Stimulated activated CD4-positive, alpha-beta T cell treated with anti-CD3 and anti-CD28 coated beads, Interleukin-1b, Interleukin-23, amount 100 ng/mL, for 4 hours (primary cell): ENCODE measurements at regions not wholly inside any gene's neighbourhood (a gene's known extent, or its start where the extent isn't known, plus 50 kb on each side); places are given as distances from the start of the nearest gene placed in this dataset.

Source experiments
- DNase-seq, 2 donors: peaks; one replicate each; pipeline ENCODE4 v3.0.0-alpha.2; 2020; ENCODE audit warnings: low read depth in 2 of 2

- no peak for DNase-seq
Measured at GRCh38 chr7:86972072-86972471, 87.4 kb downstream of the ELAPOR2 start.

GRCh38 chr7:86970986-86971385, 88.5 kb downstream of the ELAPOR2 start:
- no peak for DNase-seq

- no peak for DNase-seq
Measured at GRCh38 chr7:86970547-86970946, 88.9 kb downstream of the ELAPOR2 start.

DNA sequence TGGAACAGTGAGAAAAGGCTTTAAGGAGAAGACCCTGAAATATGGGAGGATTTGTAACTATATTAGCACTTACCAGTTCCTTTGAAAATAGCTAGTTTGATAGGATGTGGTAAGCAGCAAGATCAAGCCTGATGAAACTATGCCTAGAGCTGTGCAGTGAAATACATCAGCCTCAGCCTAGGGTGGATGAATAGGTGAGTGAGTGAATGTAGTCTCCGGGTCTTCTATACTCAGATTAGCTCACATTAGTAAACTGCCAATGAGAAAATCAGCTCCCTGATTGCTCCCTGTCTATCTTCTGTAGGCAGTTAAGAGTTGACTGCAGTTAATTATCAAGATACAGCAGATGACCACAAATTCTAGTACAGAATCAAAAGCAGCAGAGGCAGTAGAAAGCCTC, 89.6 kb downstream of the ELAPOR2 start:
- no peak for DNase-seq

DNA sequence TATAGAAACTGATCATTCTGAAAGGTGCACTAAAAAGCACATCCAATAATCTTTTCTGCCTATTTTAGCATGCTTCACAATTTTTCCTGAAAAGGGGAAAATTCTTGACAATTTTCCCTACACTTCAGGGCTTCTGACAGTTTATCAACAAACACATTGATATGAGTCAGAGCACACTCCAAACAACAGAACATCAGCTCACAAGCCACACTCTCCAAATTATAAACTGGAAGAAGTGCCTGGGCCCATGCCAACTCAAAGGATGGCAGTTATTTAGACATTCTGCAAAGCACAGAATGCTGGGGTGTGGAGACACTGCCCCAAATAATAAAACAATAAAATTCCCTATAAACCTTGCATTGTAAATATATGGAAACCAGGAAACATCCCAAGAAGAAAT, 90.8 kb downstream of the ELAPOR2 start:
- no peak for DNase-seq

- DNase-seq, result no peak
Measured at GRCh38 chr7:86966916-86967315, 92.5 kb downstream of the ELAPOR2 start.

GRCh38 chr7:86965727-86966120, 93.7 kb downstream of the ELAPOR2 start:
- DNase-seq, result no peak

- DNase-seq, result no peak
Measured at GRCh38 chr7:86964973-86965726, 94.3 kb downstream of the ELAPOR2 start.

DNA sequence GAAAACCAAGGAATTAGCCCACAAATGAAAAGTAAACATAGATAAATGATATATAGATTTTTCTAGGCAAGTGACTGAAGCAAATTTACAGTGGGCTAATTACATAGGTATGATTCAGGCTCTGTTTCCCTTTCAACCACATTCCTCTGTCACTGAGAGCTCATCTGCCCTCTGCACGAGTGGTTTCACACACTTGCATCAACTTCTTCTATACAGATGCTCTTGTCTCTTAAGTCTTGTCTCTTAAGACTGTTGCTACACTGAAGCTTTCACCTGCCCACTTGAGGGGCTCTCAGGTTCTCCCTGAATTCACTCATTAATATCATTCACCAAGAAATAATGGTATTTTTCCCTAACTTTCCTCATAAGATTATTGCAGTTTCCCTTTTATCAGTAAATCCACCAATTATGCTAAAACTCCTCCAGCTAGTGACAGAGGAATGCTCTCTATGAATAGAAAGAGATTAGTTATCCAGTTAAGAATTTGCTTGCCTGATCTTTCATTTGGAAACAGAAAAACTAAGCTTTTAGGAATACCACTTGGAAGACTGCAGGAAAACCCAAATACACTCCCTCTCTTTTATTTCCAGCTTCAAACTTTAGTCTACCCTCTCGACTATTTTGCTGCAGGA, 95.7 kb downstream of the ELAPOR2 start:
- no peak for DNase-seq

DNA sequence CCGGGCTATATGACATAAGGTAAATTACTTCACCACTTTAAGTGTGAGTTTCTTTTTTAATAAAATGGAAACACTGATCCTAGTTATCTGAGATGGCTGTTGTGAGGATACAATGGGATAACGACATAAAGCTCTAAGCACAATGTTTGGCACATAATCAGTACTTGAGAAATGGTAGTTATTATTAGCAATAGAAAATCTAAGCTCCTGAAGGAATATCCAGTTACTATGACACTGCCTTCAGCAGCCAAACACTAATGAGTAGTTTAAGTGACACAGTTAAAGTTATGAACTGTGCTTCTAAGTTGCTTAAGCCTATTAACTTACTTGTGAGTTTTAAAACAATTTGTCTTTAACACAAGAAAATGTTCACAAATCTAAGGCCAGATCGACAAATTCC, 96.8 kb downstream of the ELAPOR2 start:
- no peak for DNase-seq

DNA sequence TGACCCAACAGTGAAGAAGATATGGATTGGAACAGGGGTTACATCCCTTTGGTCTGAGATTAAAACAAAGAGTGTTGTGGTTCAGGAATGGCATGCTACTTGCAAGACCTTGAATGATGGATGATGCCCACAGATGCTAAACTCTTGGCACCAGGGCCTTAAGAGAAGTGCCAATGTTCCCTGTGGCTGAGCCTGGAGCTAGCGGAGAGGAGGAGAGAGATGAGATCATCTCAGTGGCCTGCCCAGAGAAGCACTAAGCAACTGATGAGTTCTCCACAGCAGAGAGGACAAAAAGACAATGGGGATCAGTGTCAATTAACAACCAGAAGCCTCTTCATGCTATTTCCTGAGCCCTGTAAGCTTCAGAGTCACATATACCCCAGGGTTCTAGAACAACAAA, 97.8 kb downstream of the ELAPOR2 start:
- DNase-seq, result no peak

- no peak for DNase-seq
Measured at GRCh38 chr7:86958380-86958779, 101.1 kb downstream of the ELAPOR2 start.

DNA sequence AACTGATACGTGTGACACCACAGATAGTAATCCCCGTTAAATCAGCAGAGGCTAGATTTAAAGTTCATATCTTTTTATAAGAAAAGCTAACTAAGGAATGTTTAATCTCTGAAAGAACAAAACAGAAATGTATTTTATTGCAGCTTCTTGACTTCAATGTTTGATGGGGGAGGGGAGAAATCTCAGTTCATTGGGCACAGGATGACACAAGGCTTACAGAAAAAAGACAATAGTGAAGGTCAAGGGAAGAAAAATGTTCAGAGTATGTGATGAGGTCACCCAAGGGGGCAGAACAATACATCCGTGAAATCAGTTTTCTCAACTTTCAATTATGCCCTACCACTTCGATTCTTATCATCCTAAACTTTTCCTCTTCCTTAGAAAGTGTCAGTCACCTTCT, 102.9 kb downstream of the ELAPOR2 start:
- no peak for DNase-seq

GRCh38 chr7:86955895-86956503, 103.5 kb downstream of the ELAPOR2 start:
- DNase-seq, result no peak

GRCh38 chr7:86954971-86955370, 104.5 kb downstream of the ELAPOR2 start:
- no peak for DNase-seq

- no peak for DNase-seq
Measured at GRCh38 chr7:86953653-86954336, 105.7 kb downstream of the ELAPOR2 start.

DNA sequence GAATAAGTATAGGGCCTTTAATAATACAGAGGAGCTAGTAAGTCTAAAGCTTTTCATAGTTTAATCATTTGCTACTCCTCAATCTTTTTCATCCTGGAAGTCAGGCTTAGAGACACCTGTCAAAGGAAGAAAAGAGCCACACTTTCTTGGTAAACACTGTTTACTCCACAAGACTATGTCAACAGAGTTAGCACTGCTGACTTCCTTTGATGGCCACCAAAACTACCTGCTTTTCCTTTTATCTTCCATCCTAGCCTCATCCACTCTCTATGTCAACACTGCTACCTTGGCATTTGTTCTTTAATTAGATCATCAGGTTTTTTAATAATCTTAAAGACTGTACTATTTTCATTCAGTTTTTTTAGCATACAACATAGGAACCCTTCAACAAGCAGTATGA, 106.2 kb downstream of the ELAPOR2 start:
- no peak for DNase-seq

- DNase-seq, result no peak
Measured at GRCh38 chr7:86951895-86952294, 107.6 kb downstream of the ELAPOR2 start.

GRCh38 chr7:86950944-86951343, 108.5 kb downstream of the ELAPOR2 start:
- DNase-seq, result no peak

- DNase-seq, result no peak
Measured at GRCh38 chr7:86950360-86950759, 109.1 kb downstream of the ELAPOR2 start.

- no peak for DNase-seq
Measured at GRCh38 chr7:86949779-86950260, 109.6 kb downstream of the ELAPOR2 start.

- no peak for DNase-seq
Measured at GRCh38 chr7:86949052-86949778, 110.2 kb downstream of the ELAPOR2 start.
